Immature natural killer cell (primary cell): ENCODE measurements at regions not wholly inside any gene's neighbourhood (a gene's known extent, or its start where the extent isn't known, plus 50 kb on each side); places are given as distances from the start of the nearest gene placed in this dataset.
"Not testable (repeated sequence)": the region's sequence is repeated elsewhere in the genome, so short reads cannot be mapped to it uniquely, and the experiment has no call there.

Experiments used
- DNase-seq, 3 donors: peaks; one replicate each; pipeline ENCODE4 v3.0.0; 2022; ENCODE audit warnings: mixed read lengths in 1 of 3
- H3K27ac Mint-ChIP-seq, 6 donors: one replicate each; pipeline ENCODE4 v1.8.0; 2020; ENCODE audit warnings: mixed read lengths in 6 of 6, mild to moderate bottlenecking in 5 of 6, inconsistent platforms in 4 of 6, moderate library complexity in 3 of 6
- H3K27me3 Mint-ChIP-seq, 3 donors: one replicate each; pipeline ENCODE4 v1.8.0; 2020 to 2021; ENCODE audit warnings: low read depth in 3 of 3, mild to moderate bottlenecking in 3 of 3, mixed read lengths in 3 of 3, moderate library complexity in 3 of 3, inconsistent platforms in 1 of 3
- H3K36me3 Mint-ChIP-seq, 3 donors: one replicate each; pipeline ENCODE4 v1.8.0; 2020; ENCODE audit warnings: mixed read lengths in 3 of 3, inconsistent platforms in 2 of 3, mild to moderate bottlenecking in 2 of 3
- H3K4me1 Mint-ChIP-seq, 2 donors: one replicate each; pipeline ENCODE4 v1.8.0; 2020; ENCODE audit warnings: inconsistent platforms in 2 of 2, mild to moderate bottlenecking in 2 of 2, mixed read lengths in 2 of 2, moderate library complexity in 1 of 2
- H3K4me3 Mint-ChIP-seq, 5 donors: one replicate each; pipeline ENCODE4 v1.8.0; 2020; ENCODE audit warnings: mild to moderate bottlenecking in 5 of 5, mixed read lengths in 5 of 5, inconsistent platforms in 3 of 5, moderate library complexity in 3 of 5
- H3K9me3 Mint-ChIP-seq, 6 donors: one replicate each; pipeline ENCODE4 v1.8.0; 2020; ENCODE audit warnings: mild to moderate bottlenecking in 6 of 6, mixed read lengths in 6 of 6, inconsistent platforms in 4 of 6, moderate library complexity in 3 of 6

DNA sequence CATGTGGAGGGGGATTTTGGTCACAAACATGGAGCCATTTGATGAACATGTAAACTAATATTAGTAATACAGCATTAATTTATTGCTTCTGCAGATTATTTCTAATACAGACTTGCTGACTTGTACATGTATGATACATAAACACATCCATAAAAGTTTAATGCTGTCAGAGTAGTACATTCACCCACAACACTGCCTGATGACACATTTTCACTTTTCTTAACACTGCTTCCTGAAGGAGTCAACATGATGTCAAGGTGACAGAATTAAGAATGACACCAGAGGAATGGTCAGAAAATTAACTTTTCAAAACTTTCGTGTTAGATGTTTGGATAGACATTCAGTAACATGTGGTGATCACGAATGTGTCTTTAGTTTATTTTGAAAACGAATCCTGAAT, 199.4 kb downstream of the SATB1 start:
- Mint-ChIP-seq H3K4me1 (peaks cover 7 to 17% of the 10 kb centered on the region in 2 donors), H3K27me3 (peaks cover 0 to 5% (median 3%) of the 10 kb centered on the region in 3 donors), H3K4me3 (no peak overlapping the region), H3K36me3 (no peaks in the 10 kb centered on the region), H3K9me3 (no peaks in the 10 kb centered on the region), H3K27ac (no peak overlapping the region)
- no peak for DNase-seq

- Mint-ChIP-seq H3K27ac (no peak overlapping the region), H3K36me3 (no peaks in the 10 kb centered on the region), H3K4me1 (peaks cover 7 to 17% of the 10 kb centered on the region in 2 donors), H3K27me3 (peaks cover 0 to 5% (median 0%) of the 10 kb centered on the region in 3 donors), H3K4me3 (peak overlapping the region in 1 of 5 donors; percentile 23), H3K9me3 (no peaks in the 10 kb centered on the region)
- DNase-seq = no peak
Observed at GRCh38 chr3:18224426-18224825, 200.7 kb downstream of the SATB1 start.

GRCh38 chr3:18223974-18224373, 201.2 kb downstream of the SATB1 start:
- H3K9me3 Mint-ChIP-seq = no peaks in the 10 kb centered on the region
- peak overlapping the region in 1 of 5 donors; percentile 23 for H3K4me3 Mint-ChIP-seq
- peak overlapping the region in 1 of 6 donors; percentile 28 for H3K27ac Mint-ChIP-seq
- no peaks in the 10 kb centered on the region for H3K36me3 Mint-ChIP-seq
- peaks cover 7 to 17% of the 10 kb centered on the region in 2 donors for H3K4me1 Mint-ChIP-seq
- H3K27me3 Mint-ChIP-seq = peaks cover 0 to 5% (median 0%) of the 10 kb centered on the region in 3 donors
- DNase-seq = no peak

GRCh38 chr3:18223571-18223970, 201.6 kb downstream of the SATB1 start:
- DNase-seq = no peak
- Mint-ChIP-seq H3K4me3 (no peak overlapping the region), H3K4me1 (peaks cover 7 to 17% of the 10 kb centered on the region in 2 donors)

DNA sequence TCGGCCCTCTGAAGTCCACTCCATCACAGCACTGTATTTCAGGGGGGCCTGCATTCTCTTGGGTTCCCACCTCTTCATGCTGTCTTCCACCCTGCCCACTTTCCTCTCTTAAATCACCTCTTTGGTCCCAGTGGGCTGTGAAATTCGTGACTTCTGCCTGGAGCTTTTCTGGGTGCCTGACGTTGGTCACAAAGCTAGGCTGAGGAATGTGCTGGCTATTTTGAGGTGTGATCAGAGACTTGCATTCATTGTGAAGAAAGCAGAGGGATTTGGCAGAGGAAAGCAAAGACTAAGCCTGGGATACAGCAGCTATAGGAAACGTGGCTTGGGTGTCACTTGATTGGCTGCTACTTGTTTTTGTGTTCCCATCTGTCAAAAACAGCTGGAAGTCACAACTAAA, 202.5 kb downstream of the SATB1 start:
- Mint-ChIP-seq H3K4me1 (peaks cover 7 to 17% of the 10 kb centered on the region in 2 donors), H3K36me3 (no peaks in the 10 kb centered on the region), H3K27ac (no peak overlapping the region), H3K27me3 (peaks cover 0 to 5% (median 3%) of the 10 kb centered on the region in 3 donors), H3K4me3 (no peak overlapping the region), H3K9me3 (no peaks in the 10 kb centered on the region)
- DNase-seq = no peak

More at GRCh38 chr3:18223571-18223970, 201.6 kb downstream of the SATB1 start:
- Mint-ChIP-seq H3K36me3 (no peaks in the 10 kb centered on the region), H3K27me3 (peaks cover 0 to 5% (median 2%) of the 10 kb centered on the region in 3 donors), H3K9me3 (no peaks in the 10 kb centered on the region), H3K27ac (peak overlapping the region in 1 of 6 donors; percentile 28)

- H3K9me3 Mint-ChIP-seq = no peaks in the 10 kb centered on the region
- H3K36me3 Mint-ChIP-seq = no peaks in the 10 kb centered on the region
- H3K27me3 Mint-ChIP-seq = peaks cover 0 to 3% (median 1%) of the 10 kb centered on the region in 3 donors
- no peak overlapping the region for H3K27ac Mint-ChIP-seq
- no peak overlapping the region for H3K4me3 Mint-ChIP-seq
- DNase-seq = no peak
- H3K4me1 Mint-ChIP-seq = peaks cover 3 to 11% of the 10 kb centered on the region in 2 donors
Observed at GRCh38 chr3:18217507-18218174, 207.5 kb downstream of the SATB1 start.

DNA sequence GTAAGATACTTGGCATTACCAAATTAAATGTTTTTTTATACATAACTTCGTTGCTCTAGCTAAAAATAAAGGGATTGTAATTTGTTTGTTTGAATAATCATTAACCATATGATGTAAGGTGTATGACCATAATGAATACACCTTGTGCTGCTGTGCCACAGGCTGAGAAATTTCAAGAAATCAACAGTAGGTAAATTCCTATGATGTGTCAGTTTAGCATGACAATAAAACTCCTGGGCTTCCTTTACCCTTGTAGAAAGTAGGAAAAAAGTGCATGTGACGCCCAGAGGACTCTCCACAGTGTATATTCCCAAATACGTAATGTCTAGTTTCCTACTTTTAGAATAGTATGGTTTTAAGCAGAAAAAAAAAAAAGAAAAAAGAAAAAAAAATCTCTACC, 208.1 kb downstream of the SATB1 start:
- no peaks in the 10 kb centered on the region for H3K36me3 Mint-ChIP-seq
- no peak for DNase-seq
- H3K27ac Mint-ChIP-seq = no peak overlapping the region
- H3K9me3 Mint-ChIP-seq = no peaks in the 10 kb centered on the region
- no peak overlapping the region for H3K4me3 Mint-ChIP-seq
- H3K27me3 Mint-ChIP-seq = peaks cover 0 to 3% (median 0%) of the 10 kb centered on the region in 3 donors
- peaks cover 3 to 11% of the 10 kb centered on the region in 2 donors for H3K4me1 Mint-ChIP-seq

DNA sequence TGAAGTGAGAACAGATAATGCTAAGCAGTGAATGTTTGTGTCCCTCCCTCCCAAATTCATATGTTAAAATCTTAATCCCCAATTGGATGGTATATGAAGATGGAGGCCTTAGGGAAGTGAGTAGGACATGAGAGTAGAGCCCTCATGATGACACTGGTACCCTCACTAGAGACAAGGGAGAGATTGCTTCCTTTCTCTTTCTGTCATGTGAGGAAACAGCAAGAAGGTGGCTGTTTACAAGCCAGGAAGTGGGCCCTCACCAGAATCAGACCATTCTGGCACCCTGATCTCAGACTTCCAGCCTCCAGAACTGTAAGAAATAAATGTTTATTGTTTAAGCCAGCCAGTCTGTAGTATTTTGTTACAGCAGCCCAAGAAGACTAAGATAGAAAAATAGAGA, 209.5 kb downstream of the SATB1 start:
- Mint-ChIP-seq H3K4me3 (no peak overlapping the region), H3K9me3 (no peaks in the 10 kb centered on the region), H3K4me1 (peaks cover 3 to 11% of the 10 kb centered on the region in 2 donors), H3K27me3 (peaks cover 0 to 3% (median 0%) of the 10 kb centered on the region in 3 donors), H3K36me3 (no peaks in the 10 kb centered on the region), H3K27ac (peak overlapping the region in 1 of 6 donors; percentile 31)
- DNase-seq = no peak

DNA sequence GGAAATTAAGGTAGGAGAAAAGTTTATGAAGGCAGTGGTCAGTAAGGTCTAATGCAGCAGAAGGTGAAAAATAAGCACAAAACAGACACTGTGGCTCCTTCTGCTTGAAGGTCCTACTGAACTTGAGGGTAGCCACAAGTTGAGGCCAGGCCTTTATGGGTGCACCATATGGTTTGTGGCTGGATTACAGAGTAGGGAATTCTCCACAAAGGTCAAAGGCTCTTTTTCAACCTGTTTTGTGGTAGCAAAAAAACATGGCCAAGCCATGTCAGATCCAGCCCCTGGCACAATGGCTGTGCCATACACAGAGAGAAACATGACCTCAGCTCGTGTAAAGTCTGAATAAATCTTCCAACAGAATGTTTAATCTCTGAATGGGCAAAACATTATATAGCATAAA, 214.0 kb downstream of the SATB1 start:
- Mint-ChIP-seq H3K9me3 (no peaks in the 10 kb centered on the region), H3K36me3 (no peaks in the 10 kb centered on the region), H3K4me1 (peaks cover 3 to 11% of the 10 kb centered on the region in 2 donors), H3K4me3 (no peak overlapping the region), H3K27ac (no peak overlapping the region), H3K27me3 (peaks cover 0 to 9% (median 0%) of the 10 kb centered on the region in 3 donors)
- DNase-seq = no peak

DNA sequence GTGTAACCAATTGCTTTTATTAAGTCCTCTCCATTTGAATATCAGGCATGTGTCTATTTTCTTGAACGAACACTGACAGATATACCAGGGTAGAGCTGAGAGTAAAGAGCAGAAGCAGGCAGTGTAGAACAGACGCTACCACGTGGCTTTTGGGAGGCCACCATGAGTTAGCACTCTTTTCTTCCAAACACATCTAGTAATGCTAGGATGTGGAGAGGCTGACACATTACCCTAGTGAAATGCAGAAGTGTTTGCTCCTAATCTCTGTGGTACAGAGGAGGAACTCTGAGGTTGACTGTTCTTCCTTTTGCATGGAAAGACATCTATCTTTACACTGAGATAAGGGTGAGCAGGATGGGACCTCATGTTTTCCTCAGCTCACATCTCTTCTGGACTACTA, 216.3 kb downstream of the SATB1 start:
- H3K4me1 Mint-ChIP-seq = no peaks in the 10 kb centered on the region
- no peak overlapping the region for H3K4me3 Mint-ChIP-seq
- no peak for DNase-seq
- H3K36me3 Mint-ChIP-seq = no peaks in the 10 kb centered on the region
- no peaks in the 10 kb centered on the region for H3K9me3 Mint-ChIP-seq
- no peak overlapping the region for H3K27ac Mint-ChIP-seq
- H3K27me3 Mint-ChIP-seq = peaks cover 0 to 9% (median 0%) of the 10 kb centered on the region in 3 donors

GRCh38 chr3:18208091-18208490, 217.0 kb downstream of the SATB1 start:
- no peaks in the 10 kb centered on the region for H3K4me1 Mint-ChIP-seq
- DNase-seq = no peak
- H3K4me3 Mint-ChIP-seq = no peak overlapping the region
- H3K36me3 Mint-ChIP-seq = no peaks in the 10 kb centered on the region
- no peaks in the 10 kb centered on the region for H3K9me3 Mint-ChIP-seq
- H3K27me3 Mint-ChIP-seq = peaks cover 0 to 9% (median 0%) of the 10 kb centered on the region in 3 donors
- no peak overlapping the region for H3K27ac Mint-ChIP-seq

GRCh38 chr3:18207226-18207625, 217.9 kb downstream of the SATB1 start:
- Mint-ChIP-seq H3K27ac (no peak overlapping the region), H3K4me1 (no peaks in the 10 kb centered on the region), H3K4me3 (no peak overlapping the region), H3K27me3 (peaks cover 0 to 9% (median 0%) of the 10 kb centered on the region in 3 donors), H3K36me3 (no peaks in the 10 kb centered on the region), H3K9me3 (no peaks in the 10 kb centered on the region)
- no peak for DNase-seq

DNA sequence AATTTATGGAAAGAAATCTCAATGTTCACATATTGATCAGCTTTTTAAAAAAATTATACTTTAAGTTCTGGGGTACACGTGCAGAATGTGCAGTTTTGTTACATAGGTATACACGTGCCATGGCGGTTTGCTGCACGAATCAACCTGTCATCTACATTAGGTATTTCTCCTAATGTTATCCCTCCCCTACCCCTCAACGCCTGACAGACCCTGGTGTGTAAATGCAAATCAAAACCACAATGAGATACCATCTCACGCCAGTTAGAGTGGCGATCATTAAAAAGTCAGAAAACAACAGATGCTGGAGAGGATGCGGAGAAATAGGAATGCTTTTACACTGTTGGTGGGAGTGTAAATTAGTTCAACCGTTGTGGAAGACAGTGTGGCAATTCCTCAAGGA, 219.4 kb downstream of the SATB1 start:
- H3K36me3 Mint-ChIP-seq, H3K4me1 Mint-ChIP-seq, H3K4me3 Mint-ChIP-seq, H3K27ac Mint-ChIP-seq, DNase-seq, H3K27me3 Mint-ChIP-seq, H3K9me3 Mint-ChIP-seq: not testable (repeated sequence)

DNA sequence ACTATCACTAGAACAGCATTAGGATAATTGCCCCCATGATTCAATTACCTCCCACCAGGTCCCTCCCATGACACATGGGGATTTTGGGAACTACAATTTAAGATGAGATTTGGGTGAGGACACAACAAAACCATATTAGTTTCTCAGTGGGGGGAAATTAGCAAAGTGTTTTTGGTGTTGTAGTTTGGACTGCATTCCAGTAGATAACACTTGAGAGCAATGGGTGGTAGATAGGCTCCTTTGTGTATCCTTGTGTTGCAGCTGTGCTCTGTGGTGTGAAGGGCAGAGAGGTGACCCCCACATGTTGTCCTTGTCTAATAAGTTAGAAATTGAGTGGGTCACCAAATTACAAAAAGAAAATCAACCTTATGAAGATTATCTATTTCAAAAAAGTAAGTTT, 223.8 kb downstream of the SATB1 start:
- H3K27me3 Mint-ChIP-seq = peaks cover 0 to 4% (median 0%) of the 10 kb centered on the region in 3 donors
- H3K9me3 Mint-ChIP-seq = peaks cover 3 to 21% (median 8%) of the 10 kb centered on the region in 6 donors
- no peak overlapping the region for H3K4me3 Mint-ChIP-seq
- H3K36me3 Mint-ChIP-seq = peaks cover 0 to 7% (median under 1%) of the 10 kb centered on the region in 3 donors
- no peaks in the 10 kb centered on the region for H3K4me1 Mint-ChIP-seq
- no peak for DNase-seq
- no peak overlapping the region for H3K27ac Mint-ChIP-seq

- H3K27me3 Mint-ChIP-seq = peaks cover 0 to 7% (median 2%) of the 10 kb centered on the region in 3 donors
- DNase-seq = no peak
- H3K27ac Mint-ChIP-seq = no peak overlapping the region
- H3K4me3 Mint-ChIP-seq = no peak overlapping the region
- H3K36me3 Mint-ChIP-seq = peaks cover 0 to 7% (median 4%) of the 10 kb centered on the region in 3 donors
- peaks cover 3 to 21% (median 8%) of the 10 kb centered on the region in 6 donors for H3K9me3 Mint-ChIP-seq
- H3K4me1 Mint-ChIP-seq = no peaks in the 10 kb centered on the region
Observed at GRCh38 chr3:18199757-18200156, 225.4 kb downstream of the SATB1 start.
